Retinal pigment epithelial cell (primary cell): ENCODE measurements at regions not wholly inside any gene's neighbourhood (a gene's known extent, or its start where the extent isn't known, plus 50 kb on each side); places are given as distances from the start of the nearest gene placed in this dataset.

Experiments used
- DNase-seq: peaks from one replicate; pipeline ENCODE4 v3.0.0-alpha.2; 2010; ENCODE audit warnings: low read depth
- H3K4me3 ChIP-seq: 2 replicates; pipeline ENCODE4 v1.5.1; 2011; ENCODE audit warnings: mild to moderate bottlenecking, low read length, control low read depth, moderate library complexity
- CTCF ChIP-seq: conservative IDR thresholded peaks from 2 replicates; pipeline ENCODE4 v1.5.1; 2011; ENCODE audit warnings: low read depth, low read length, control low read depth, inconsistent platforms

- TF ChIP-seq CTCF = no peak
- H3K4me3 ChIP-seq = no peak overlapping the region
- no peak for DNase-seq
Measured at GRCh38 chr3:189498995-189499704, 132.0 kb upstream of the TP63 start.

GRCh38 chr3:189500299-189500698 lies 130.9 kb upstream of the TP63 start:
- TF ChIP-seq CTCF = no peak
- no peak for DNase-seq
- no peak overlapping the region for H3K4me3 ChIP-seq

GRCh38 chr3:189500798-189501495 lies 130.2 kb upstream of the TP63 start:
- DNase-seq = no peak
- TF ChIP-seq CTCF = no peak
- H3K4me3 ChIP-seq = no peak overlapping the region

- TF ChIP-seq CTCF = no peak
- no peak overlapping the region for H3K4me3 ChIP-seq
- DNase-seq = no peak
Measured at GRCh38 chr3:189502256-189502655, 128.9 kb upstream of the TP63 start.

GRCh38 chr3:189502676-189503257 lies 128.4 kb upstream of the TP63 start:
- no peak for DNase-seq
- H3K4me3 ChIP-seq = no peak overlapping the region
- no peak for TF ChIP-seq CTCF

- no peak for DNase-seq
- no peak overlapping the region for H3K4me3 ChIP-seq
- TF ChIP-seq CTCF = no peak
Measured at GRCh38 chr3:189507856-189508255, 123.3 kb upstream of the TP63 start.
